Heart right ventricle (tissue), 16 donors: ENCODE measurements at regions not wholly inside any gene's neighbourhood (a gene's known extent, or its start where the extent isn't known, plus 50 kb on each side); places are given as distances from the start of the nearest gene placed in this dataset.

Source experiments
- ATAC-seq, 8 donors: fragments of 200-7000 bp; cut with Tn5 transposase; one replicate each; pipeline ENCODE4 v1.9.1; 2020; ENCODE audit warnings: mild to moderate bottlenecking in 8 of 8, moderate library complexity in 8 of 8, moderate number of reproducible peaks in 1 of 8
- DNase-seq, 2 donors: peaks; one replicate each; pipeline ENCODE4 v3.0.0-alpha.2; 2020
- H3K27ac ChIP-seq, 10 donors: fragments of 200-600 bp; sonication (generic) in 2 of 10; one replicate each; pipeline versions ENCODE4 v1.5.0 to v1.8.0; 2020 to 2022; ENCODE audit warnings: mild to moderate bottlenecking in 3 of 10
- H3K27me3 ChIP-seq, 7 donors: fragments of 200-600 bp; one replicate each; pipeline ENCODE4 v1.8.0; 2021 to 2022; ENCODE audit warnings: mild to moderate bottlenecking in 2 of 7
- H3K36me3 ChIP-seq, 9 donors: fragments of 200-600 bp; sonication (generic) in 1 of 9; one replicate each; pipeline versions ENCODE4 v1.5.0 to v1.8.0; 2020 to 2022; ENCODE audit warnings: mild to moderate bottlenecking in 2 of 9
- H3K4me1 ChIP-seq, 9 donors: fragments of 200-600 bp; sonication (generic) in 1 of 9; one replicate each; pipeline versions ENCODE4 v1.5.0 to v1.8.0; 2020 to 2022; ENCODE audit warnings: mild to moderate bottlenecking in 4 of 9
- H3K4me3 ChIP-seq, 10 donors: fragments of 200-600 bp; sonication (generic) in 2 of 10; one replicate each; pipeline versions ENCODE4 v1.5.0 to v1.8.0; 2020 to 2022; ENCODE audit warnings: mild to moderate bottlenecking in 7 of 10, moderate library complexity in 2 of 10
- H3K9me3 ChIP-seq, 11 donors: fragments of 200-600 bp in 10 of 11; sonication (generic) in 2 of 11; one replicate each; pipeline versions ENCODE4 v1.5.0 to v1.8.0; 2013 to 2022; ENCODE audit warnings: mild to moderate bottlenecking in 2 of 11, control low read depth in 1 of 11, moderate library complexity in 1 of 11
- WGBS, 2 donors: extraction: QIAGEN DNeasy Blood & Tissue Kit; methylation state at CpG; one replicate each; pipeline ENCODE4 v1.1.7; 2013; ENCODE audit warnings: inconsistent platforms in 1 of 2; 5-methylcytosine and 5-hydroxymethylcytosine counted together
- intact Hi-C, 10 donors: fragments of 100-400 bp; cut with DNase I; formaldehyde crosslinking; loops; one replicate each; pipeline versions ENCODE4 v1.11.1 to v1.14.2; 2022
- TF ChIP-seq, protein P1 (sequence below), 9 donors: fragments of 200-600 bp; sonication (generic) in 2 of 9; IDR thresholded peaks; one replicate each; pipeline versions ENCODE4 v1.5.0 to v1.8.0; 2021 to 2022; ENCODE audit warnings: antibody characterized with exemption in 9 of 9, mild to moderate bottlenecking in 5 of 9, moderate library complexity in 1 of 9
- donor health status: Arrhythmogenic right ventricular cardiomyopathy.
- donor health status: ischemic (EF 13 %, LVEDD 7.1; RV severe dilation, severe dysfunction).
- donor health status: healthy with polysubstance abuse.
- donor health status: DM: no; HTN: yes; CAD: no.
- donor health status: DM: no; HTN: no; CAD: no.
- donor health status: ischemic (EF 25% LVEDD 6.9; RV normal size, moderate dysfunction).
- donor health status: ischemic (EF 25% LVEDD 5.7; RV mildly dilated, moderate dysfunction).
- donor health status: healthy.
- donor health status: DM: yes; HTN: yes; CAD: no.
- donor health status: Ischemic cardiomyopathy.
- donor health status: ischemic (EF 35%, LVEDD 5.7; RV mildly dilated, moderate dysfunction).
- donor health status: nonischemic (EF 11% LVEDD 7.7; RV severe dilation, severe dysfunction).
- donor health status: DM: yes; HTN: yes; CAD: no.
- donor health status: PGD.
- donor health status: ischemic (EF 29% LVEDD 5.4; RV normal size, mild dysfunction).
- donor health status: nonischemic (EF 23%, LVEDD 6.1; RV moderate dilation, normal function).

DNA sequence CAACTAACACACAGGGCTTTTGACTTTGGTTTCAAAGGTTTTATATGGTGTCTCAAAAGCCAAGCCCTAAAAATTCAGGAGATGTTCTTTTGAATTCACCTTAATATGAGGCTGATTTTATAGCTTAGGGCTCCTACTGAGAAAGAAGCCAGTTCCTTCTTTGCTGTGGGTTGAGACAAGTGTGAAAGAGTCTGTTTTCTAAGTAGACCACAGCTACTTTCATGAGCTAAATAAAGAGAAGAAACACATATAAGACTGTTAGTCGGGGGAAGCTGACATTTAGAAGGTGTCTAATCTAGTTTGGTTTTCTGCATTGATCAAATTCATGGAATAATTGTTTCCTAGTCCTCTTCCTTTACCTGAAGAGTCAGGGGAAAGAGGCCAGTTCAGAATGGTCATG lies 332.1 kb upstream of the CELF2 start:
- ATAC-seq: no peak
- 81 to 94% methylated on average over 1 of the region's 1 CpG for WGBS, 2 donors
- Histone ChIP-seq H3K27me3 (no peaks in the 10 kb centered on the region), H3K36me3 (no peaks in the 10 kb centered on the region), H3K4me1 (no peaks in the 10 kb centered on the region), H3K27ac (no peak overlapping the region), H3K4me3 (no peak overlapping the region), H3K9me3 (no peaks in the 10 kb centered on the region)
- intact Hi-C loops: loop anchor here in 1 of 10 donors (10.0 kb wide), 1 partner anchor 461 kb away; no protein-coding TSS in a partner anchor
- TF ChIP-seq, protein P1, sequence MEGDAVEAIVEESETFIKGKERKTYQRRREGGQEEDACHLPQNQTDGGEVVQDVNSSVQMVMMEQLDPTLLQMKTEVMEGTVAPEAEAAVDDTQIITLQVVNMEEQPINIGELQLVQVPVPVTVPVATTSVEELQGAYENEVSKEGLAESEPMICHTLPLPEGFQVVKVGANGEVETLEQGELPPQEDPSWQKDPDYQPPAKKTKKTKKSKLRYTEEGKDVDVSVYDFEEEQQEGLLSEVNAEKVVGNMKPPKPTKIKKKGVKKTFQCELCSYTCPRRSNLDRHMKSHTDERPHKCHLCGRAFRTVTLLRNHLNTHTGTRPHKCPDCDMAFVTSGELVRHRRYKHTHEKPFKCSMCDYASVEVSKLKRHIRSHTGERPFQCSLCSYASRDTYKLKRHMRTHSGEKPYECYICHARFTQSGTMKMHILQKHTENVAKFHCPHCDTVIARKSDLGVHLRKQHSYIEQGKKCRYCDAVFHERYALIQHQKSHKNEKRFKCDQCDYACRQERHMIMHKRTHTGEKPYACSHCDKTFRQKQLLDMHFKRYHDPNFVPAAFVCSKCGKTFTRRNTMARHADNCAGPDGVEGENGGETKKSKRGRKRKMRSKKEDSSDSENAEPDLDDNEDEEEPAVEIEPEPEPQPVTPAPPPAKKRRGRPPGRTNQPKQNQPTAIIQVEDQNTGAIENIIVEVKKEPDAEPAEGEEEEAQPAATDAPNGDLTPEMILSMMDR (IDR thresholded peaks at IDR 0.05): no peak
- no peak for DNase-seq

DNA sequence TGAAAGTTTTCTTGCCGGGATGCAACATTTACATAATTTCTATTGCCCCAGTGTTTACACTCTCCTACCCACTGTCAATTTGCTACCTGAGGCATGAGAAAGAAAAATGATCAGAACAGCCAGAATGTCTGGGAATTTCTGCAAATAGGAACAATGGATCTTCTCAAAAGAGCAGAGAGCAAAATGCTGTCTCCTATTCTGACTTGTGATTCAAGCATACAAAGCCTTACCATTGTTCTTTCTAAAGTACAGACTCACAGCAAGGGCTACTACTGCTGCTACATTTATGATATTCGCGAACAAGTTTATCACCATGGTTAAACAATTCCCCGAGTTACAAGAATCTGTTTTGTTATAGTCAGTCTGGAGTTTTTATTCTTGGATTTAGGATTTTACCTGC lies 329.9 kb upstream of the CELF2 start:
- Histone ChIP-seq H3K36me3 (no peaks in the 10 kb centered on the region), H3K4me1 (no peaks in the 10 kb centered on the region), H3K4me3 (no peak overlapping the region), H3K27ac (no peak overlapping the region), H3K9me3 (no peaks in the 10 kb centered on the region), H3K27me3 (no peaks in the 10 kb centered on the region)
- TF ChIP-seq, protein P1 (IDR thresholded peaks at IDR 0.05): no peak
- intact Hi-C loops: loop anchor here in 1 of 10 donors (10.0 kb wide), 1 partner anchor 463 kb away; no protein-coding TSS in a partner anchor
- DNase-seq: no peak
- ATAC-seq: no peak
- 85 to 86% methylated on average over 4 of the region's 4 CpGs for WGBS, 2 donors

DNA sequence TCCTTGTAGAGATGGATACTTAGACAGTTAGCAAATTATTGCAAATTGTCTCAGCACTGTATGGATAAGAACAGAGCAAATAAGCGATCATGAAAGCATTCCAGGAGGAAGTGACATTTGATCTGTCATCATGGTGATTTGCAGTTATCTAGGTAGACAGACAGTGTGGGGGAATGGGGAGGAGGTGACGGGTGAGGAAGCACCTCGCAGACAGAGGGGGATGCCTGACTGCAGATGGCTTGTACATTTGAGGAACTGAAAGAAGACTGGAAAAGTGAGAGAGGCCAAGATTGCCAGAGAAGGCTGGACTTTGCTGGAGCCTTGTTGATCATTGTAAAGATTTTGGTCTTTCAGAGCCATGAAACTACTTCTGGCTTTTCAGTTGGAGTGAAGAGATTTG lies 318.2 kb upstream of the CELF2 start:
- ATAC-seq (no peak), DNase-seq (no peak)
- TF ChIP-seq, protein P1 (IDR thresholded peaks at IDR 0.05): peak in 1 of 9 donors; percentile 9
- no peaks in the 10 kb centered on the region for H3K27me3 ChIP-seq
- intact Hi-C loops: no loop called here
- WGBS, 2 donors: 35 to 41% methylated on average over 3 of the region's 3 CpGs
- H3K4me3 ChIP-seq: no peak overlapping the region
- no peaks in the 10 kb centered on the region for H3K9me3 ChIP-seq
- H3K4me1 ChIP-seq: no peaks in the 10 kb centered on the region
- H3K36me3 ChIP-seq: no peaks in the 10 kb centered on the region
- H3K27ac ChIP-seq: no peak overlapping the region

DNA sequence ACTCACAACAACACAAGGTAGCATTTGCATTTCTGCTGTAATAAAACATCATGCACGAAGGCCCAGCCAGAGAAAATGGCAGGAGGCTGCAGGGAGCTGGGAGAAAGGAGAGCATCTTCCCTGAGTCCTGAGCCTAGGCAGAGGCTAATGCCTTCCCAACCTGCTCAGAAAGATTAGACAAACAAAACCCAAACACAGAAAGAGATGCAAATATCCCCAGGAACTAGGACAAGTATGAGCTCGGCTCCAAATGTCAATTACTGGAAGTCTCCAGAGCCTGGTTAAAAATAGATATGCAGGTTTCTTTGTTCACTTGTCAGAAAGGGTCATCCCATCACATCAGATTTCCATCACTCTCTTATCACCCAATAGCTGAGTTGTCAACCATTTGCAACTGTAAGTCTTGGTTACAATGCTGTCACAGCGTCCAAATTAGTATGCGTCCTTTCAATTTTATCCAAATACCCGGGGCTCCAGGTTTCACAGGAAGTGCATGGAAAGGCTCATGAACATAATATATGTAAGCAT lies 316.5 kb upstream of the CELF2 start:
- DNase-seq (no peak), ATAC-seq (no peak)
- no peaks in the 10 kb centered on the region for H3K36me3 ChIP-seq
- no peaks in the 10 kb centered on the region for H3K27me3 ChIP-seq
- H3K9me3 ChIP-seq: no peaks in the 10 kb centered on the region
- WGBS, 2 donors: 80 to 81% methylated on average over 5 of the region's 5 CpGs
- intact Hi-C loops: no loop called here
- H3K27ac ChIP-seq: no peak overlapping the region
- no peak overlapping the region for H3K4me3 ChIP-seq
- H3K4me1 ChIP-seq: no peaks in the 10 kb centered on the region
- TF ChIP-seq, protein P1 (IDR thresholded peaks at IDR 0.05): no peak
